GM18868 (cell line): ENCODE measurements at regions not wholly inside any gene's neighbourhood (a gene's known extent, or its start where the extent isn't known, plus 50 kb on each side); places are given as distances from the start of the nearest gene placed in this dataset.

Source experiments
- ATAC-seq: cut with Tn5 transposase; IDR thresholded peaks from one replicate; pipeline ENCODE4 v1.9.1; 2021; ENCODE audit warnings: mild to moderate bottlenecking, moderate library complexity; ENCODE audit not compliant: unreplicated experiment

- ATAC-seq: no peak
Observed at GRCh38 chr18:78540636-78541529, 438.7 kb upstream of the SALL3 start.

GRCh38 chr18:78542204-78542603 lies 437.4 kb upstream of the SALL3 start:
- no peak for ATAC-seq

GRCh38 chr18:78543201-78543725 lies 436.4 kb upstream of the SALL3 start:
- ATAC-seq: no peak

GRCh38 chr18:78546281-78546680 lies 433.3 kb upstream of the SALL3 start:
- no peak for ATAC-seq

- no peak for ATAC-seq
Observed at GRCh38 chr18:78547817-78548216, 431.8 kb upstream of the SALL3 start.

- ATAC-seq: no peak
Observed at GRCh38 chr18:78548261-78549058, 431.2 kb upstream of the SALL3 start.

- ATAC-seq: no peak
Observed at GRCh38 chr18:78549971-78550370, 429.6 kb upstream of the SALL3 start.

GRCh38 chr18:78554944-78555608 lies 424.5 kb upstream of the SALL3 start:
- ATAC-seq: no peak

GRCh38 chr18:78557371-78557770 lies 422.2 kb upstream of the SALL3 start:
- no peak for ATAC-seq

- ATAC-seq: no peak
Observed at GRCh38 chr18:78558101-78558810, 421.4 kb upstream of the SALL3 start.

- ATAC-seq: no peak
Observed at GRCh38 chr18:78558948-78559347, 420.7 kb upstream of the SALL3 start.

GRCh38 chr18:78559584-78559983 lies 420.0 kb upstream of the SALL3 start:
- no peak for ATAC-seq

GRCh38 chr18:78561757-78562510 lies 417.7 kb upstream of the SALL3 start:
- no peak for ATAC-seq

GRCh38 chr18:78562531-78562961 lies 417.1 kb upstream of the SALL3 start:
- no peak for ATAC-seq

GRCh38 chr18:78563110-78563509 lies 416.5 kb upstream of the SALL3 start:
- no peak for ATAC-seq

GRCh38 chr18:78564030-78564429 lies 415.6 kb upstream of the SALL3 start:
- ATAC-seq: no peak

- ATAC-seq: no peak
Observed at GRCh38 chr18:78564518-78564917, 415.1 kb upstream of the SALL3 start.

GRCh38 chr18:78565240-78565639 lies 414.4 kb upstream of the SALL3 start:
- no peak for ATAC-seq

- ATAC-seq: no peak
Observed at GRCh38 chr18:78566065-78566464, 413.6 kb upstream of the SALL3 start.

- no peak for ATAC-seq
Observed at GRCh38 chr18:78566720-78567119, 412.9 kb upstream of the SALL3 start.
